GM23338 (cell line): ENCODE measurements at regions not wholly inside any gene's neighbourhood (a gene's known extent, or its start where the extent isn't known, plus 50 kb on each side); places are given as distances from the start of the nearest gene placed in this dataset.

Source experiments
- ATAC-seq: fragments of 200-7000 bp; cut with Tn5 transposase; 3 replicates; pipeline ENCODE4 v1.9.1; 2020
- DNase-seq: peaks from one replicate; pipeline ENCODE4 v3.0.0-alpha.2; 2015; ENCODE audit warnings: low spot score
- H2AFZ ChIP-seq: fragments of 200-600 bp; sonication (generic); 2 replicates; pipeline ENCODE4 v1.8.0; 2016; ENCODE audit warnings: antibody characterized with exemption, mild to moderate bottlenecking, moderate library complexity
- H3F3A ChIP-seq: fragments of 200-600 bp; sonication (generic); replicated peaks from 2 replicates; pipeline ENCODE4 v1.8.0; 2017; ENCODE audit warnings: antibody characterized with exemption, mixed run types, low read depth
- H3K27ac ChIP-seq: fragments of 200-600 bp; sonication (generic); 2 replicates; pipeline ENCODE4 v1.6.1; 2016; ENCODE audit warnings: low read depth
- H3K27me3 ChIP-seq: fragments of 200-600 bp; sonication (generic); 2 replicates; pipeline ENCODE4 v1.8.0; 2016; ENCODE audit warnings: mild to moderate bottlenecking, mixed run types, moderate library complexity; ENCODE audit not compliant: insufficient read depth
- H3K36me3 ChIP-seq: fragments of 200-600 bp; sonication (generic); 2 replicates; pipeline ENCODE4 v1.8.0; 2016; ENCODE audit warnings: mild to moderate bottlenecking; ENCODE audit not compliant: insufficient read depth
- H3K4me1 ChIP-seq: fragments of 200-600 bp; sonication (generic); 2 replicates; pipeline ENCODE4 v1.8.0; 2016; ENCODE audit warnings: mild to moderate bottlenecking, moderate library complexity; ENCODE audit not compliant: insufficient read depth
- H3K4me2 ChIP-seq: fragments of 200-600 bp; sonication (generic); 2 replicates; pipeline ENCODE4 v1.7.1; 2017; ENCODE audit warnings: mixed run types
- H3K4me3 ChIP-seq: fragments of 200-600 bp; sonication (generic); 2 replicates; pipeline ENCODE4 v1.6.1; 2016; ENCODE audit warnings: mixed run types
- H3K79me2 ChIP-seq: fragments of 200-600 bp; sonication (generic); replicated peaks from 2 replicates; pipeline ENCODE4 v1.8.0; 2017; ENCODE audit warnings: mild to moderate bottlenecking; ENCODE audit not compliant: insufficient read depth
- H3K9me2 ChIP-seq: fragments of 200-600 bp; sonication (generic); 2 replicates; pipeline ENCODE4 v1.8.0; 2017; ENCODE audit not compliant: insufficient read depth
- H4K20me1 ChIP-seq: fragments of 200-600 bp; sonication (generic); replicated peaks from 2 replicates; pipeline ENCODE4 v1.8.0; 2017; ENCODE audit warnings: mild to moderate bottlenecking; ENCODE audit not compliant: insufficient read depth
- H3K27ac Mint-ChIP-seq: 2 replicates; pipeline ENCODE4 v1.8.0; 2020; ENCODE audit warnings: inconsistent platforms, mild to moderate bottlenecking, moderate library complexity, mixed read lengths
- H3K27me3 Mint-ChIP-seq: 3 replicates; pipeline ENCODE4 v1.8.0; 2022; ENCODE audit warnings: low read depth, mild to moderate bottlenecking, moderate library complexity, mixed read lengths, inconsistent platforms; ENCODE audit not compliant: insufficient read depth, poor library complexity
- H3K36me3 Mint-ChIP-seq: 3 replicates; pipeline ENCODE4 v1.8.0; 2021; ENCODE audit warnings: low read depth, mild to moderate bottlenecking, inconsistent platforms, moderate library complexity, mixed read lengths
- H3K4me1 Mint-ChIP-seq: 3 replicates; pipeline ENCODE4 v1.8.0; 2020; ENCODE audit warnings: mild to moderate bottlenecking, inconsistent platforms, mixed read lengths
- H3K4me3 Mint-ChIP-seq: 3 replicates; pipeline ENCODE4 v1.8.0; 2021; ENCODE audit warnings: moderate library complexity, mild to moderate bottlenecking, inconsistent platforms, mixed read lengths
- H3K9me3 Mint-ChIP-seq: 3 replicates; pipeline ENCODE4 v1.8.0; 2020; ENCODE audit warnings: moderate library complexity, mild to moderate bottlenecking, inconsistent platforms, mixed read lengths
- CREB1 ChIP-seq: fragments of 250-450 bp; sonication (Bioruptor Pico); IDR thresholded peaks from 2 replicates; pipeline ENCODE4 v1.5.0; 2020; ENCODE audit warnings: low read depth, mild to moderate bottlenecking, moderate library complexity
- EZH2phosphoT487 ChIP-seq: fragments of 200-600 bp; sonication (generic); IDR thresholded peaks from one replicate; pipeline ENCODE4 v1.8.1; 2018; ENCODE audit warnings: antibody characterized with exemption; ENCODE audit not compliant: unreplicated experiment
- TF ChIP-seq, protein P1 (sequence below): fragments of 250-450 bp; sonication (Bioruptor Pico); IDR thresholded peaks from 2 replicates; pipeline ENCODE4 v1.5.0; 2020; ENCODE audit warnings: mild to moderate bottlenecking, moderate library complexity
- TF ChIP-seq, protein P2 (sequence below): IDR thresholded peaks from 2 replicates; pipeline ENCODE4 v1.6.1; 2016; ENCODE audit warnings: antibody characterized with exemption
- TF ChIP-seq, protein P3 (sequence below): IDR thresholded peaks from one replicate; pipeline ENCODE4 v1.6.1; 2018; ENCODE audit warnings: antibody characterized with exemption; ENCODE audit not compliant: unreplicated experiment
- TF ChIP-seq, protein P4 (sequence below), 2 experiments: fragments of 200-600 bp in 1 of 2; sonication (generic) in 1 of 2; conservative IDR thresholded peaks; 2 replicates each; pipeline versions ENCODE4 v1.5.1 to v1.6.1; 2016 to 2017; ENCODE audit warnings: antibody characterized with exemption in 2 of 2, low read depth in 2 of 2, mild to moderate bottlenecking in 2 of 2, moderate library complexity in 1 of 2

DNA sequence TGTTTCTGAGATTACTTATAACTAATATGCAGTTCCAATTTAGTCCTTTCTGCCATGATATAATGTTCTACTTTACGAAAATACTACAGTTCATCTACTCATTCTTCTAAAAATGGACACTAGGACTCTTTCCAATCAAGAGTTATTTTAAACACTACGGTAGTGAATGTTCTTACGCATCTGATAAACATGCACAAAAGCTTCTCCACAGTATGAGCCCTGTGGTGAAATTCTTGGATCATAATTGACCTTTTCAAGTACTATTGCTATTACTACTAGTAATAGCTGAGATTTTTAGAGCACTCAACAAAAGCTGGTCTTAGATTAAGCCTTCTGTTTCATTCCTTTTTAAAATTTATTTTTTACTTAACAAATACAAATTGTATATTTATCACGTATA lies 106.4 kb downstream of the CH25H start (continued):
- TF ChIP-seq, protein P1, sequence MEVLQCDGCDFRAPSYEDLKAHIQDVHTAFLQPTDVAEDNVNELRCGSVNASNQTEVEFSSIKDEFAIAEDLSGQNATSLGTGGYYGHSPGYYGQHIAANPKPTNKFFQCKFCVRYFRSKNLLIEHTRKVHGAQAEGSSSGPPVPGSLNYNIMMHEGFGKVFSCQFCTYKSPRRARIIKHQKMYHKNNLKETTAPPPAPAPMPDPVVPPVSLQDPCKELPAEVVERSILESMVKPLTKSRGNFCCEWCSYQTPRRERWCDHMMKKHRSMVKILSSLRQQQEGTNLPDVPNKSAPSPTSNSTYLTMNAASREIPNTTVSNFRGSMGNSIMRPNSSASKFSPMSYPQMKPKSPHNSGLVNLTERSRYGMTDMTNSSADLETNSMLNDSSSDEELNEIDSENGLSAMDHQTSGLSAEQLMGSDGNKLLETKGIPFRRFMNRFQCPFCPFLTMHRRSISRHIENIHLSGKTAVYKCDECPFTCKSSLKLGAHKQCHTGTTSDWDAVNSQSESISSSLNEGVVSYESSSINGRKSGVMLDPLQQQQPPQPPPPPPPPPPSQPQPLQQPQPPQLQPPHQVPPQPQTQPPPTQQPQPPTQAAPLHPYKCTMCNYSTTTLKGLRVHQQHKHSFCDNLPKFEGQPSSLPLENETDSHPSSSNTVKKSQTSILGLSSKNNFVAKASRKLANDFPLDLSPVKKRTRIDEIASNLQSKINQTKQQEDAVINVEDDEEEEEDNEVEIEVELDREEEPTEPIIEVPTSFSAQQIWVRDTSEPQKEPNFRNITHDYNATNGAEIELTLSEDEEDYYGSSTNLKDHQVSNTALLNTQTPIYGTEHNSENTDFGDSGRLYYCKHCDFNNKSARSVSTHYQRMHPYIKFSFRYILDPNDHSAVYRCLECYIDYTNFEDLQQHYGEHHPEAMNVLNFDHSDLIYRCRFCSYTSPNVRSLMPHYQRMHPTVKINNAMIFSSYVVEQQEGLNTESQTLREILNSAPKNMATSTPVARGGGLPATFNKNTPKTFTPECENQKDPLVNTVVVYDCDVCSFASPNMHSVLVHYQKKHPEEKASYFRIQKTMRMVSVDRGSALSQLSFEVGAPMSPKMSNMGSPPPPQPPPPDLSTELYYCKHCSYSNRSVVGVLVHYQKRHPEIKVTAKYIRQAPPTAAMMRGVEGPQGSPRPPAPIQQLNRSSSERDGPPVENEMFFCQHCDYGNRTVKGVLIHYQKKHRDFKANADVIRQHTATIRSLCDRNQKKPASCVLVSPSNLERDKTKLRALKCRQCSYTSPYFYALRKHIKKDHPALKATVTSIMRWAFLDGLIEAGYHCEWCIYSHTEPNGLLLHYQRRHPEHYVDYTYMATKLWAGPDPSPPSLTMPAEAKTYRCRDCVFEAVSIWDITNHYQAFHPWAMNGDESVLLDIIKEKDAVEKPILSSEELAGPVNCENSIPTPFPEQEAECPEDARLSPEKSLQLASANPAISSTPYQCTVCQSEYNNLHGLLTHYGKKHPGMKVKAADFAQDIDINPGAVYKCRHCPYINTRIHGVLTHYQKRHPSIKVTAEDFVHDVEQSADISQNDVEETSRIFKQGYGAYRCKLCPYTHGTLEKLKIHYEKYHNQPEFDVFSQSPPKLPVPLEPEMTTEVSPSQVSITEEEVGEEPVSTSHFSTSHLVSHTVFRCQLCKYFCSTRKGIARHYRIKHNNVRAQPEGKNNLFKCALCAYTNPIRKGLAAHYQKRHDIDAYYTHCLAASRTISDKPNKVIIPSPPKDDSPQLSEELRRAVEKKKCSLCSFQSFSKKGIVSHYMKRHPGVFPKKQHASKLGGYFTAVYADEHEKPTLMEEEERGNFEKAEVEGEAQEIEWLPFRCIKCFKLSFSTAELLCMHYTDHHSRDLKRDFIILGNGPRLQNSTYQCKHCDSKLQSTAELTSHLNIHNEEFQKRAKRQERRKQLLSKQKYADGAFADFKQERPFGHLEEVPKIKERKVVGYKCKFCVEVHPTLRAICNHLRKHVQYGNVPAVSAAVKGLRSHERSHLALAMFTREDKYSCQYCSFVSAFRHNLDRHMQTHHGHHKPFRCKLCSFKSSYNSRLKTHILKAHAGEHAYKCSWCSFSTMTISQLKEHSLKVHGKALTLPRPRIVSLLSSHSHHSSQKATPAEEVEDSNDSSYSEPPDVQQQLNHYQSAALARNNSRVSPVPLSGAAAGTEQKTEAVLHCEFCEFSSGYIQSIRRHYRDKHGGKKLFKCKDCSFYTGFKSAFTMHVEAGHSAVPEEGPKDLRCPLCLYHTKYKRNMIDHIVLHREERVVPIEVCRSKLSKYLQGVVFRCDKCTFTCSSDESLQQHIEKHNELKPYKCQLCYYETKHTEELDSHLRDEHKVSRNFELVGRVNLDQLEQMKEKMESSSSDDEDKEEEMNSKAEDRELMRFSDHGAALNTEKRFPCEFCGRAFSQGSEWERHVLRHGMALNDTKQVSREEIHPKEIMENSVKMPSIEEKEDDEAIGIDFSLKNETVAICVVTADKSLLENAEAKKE = no peak
- TF ChIP-seq, protein P2, sequence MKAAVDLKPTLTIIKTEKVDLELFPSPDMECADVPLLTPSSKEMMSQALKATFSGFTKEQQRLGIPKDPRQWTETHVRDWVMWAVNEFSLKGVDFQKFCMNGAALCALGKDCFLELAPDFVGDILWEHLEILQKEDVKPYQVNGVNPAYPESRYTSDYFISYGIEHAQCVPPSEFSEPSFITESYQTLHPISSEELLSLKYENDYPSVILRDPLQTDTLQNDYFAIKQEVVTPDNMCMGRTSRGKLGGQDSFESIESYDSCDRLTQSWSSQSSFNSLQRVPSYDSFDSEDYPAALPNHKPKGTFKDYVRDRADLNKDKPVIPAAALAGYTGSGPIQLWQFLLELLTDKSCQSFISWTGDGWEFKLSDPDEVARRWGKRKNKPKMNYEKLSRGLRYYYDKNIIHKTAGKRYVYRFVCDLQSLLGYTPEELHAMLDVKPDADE = no peak
- TF ChIP-seq, protein P3, sequence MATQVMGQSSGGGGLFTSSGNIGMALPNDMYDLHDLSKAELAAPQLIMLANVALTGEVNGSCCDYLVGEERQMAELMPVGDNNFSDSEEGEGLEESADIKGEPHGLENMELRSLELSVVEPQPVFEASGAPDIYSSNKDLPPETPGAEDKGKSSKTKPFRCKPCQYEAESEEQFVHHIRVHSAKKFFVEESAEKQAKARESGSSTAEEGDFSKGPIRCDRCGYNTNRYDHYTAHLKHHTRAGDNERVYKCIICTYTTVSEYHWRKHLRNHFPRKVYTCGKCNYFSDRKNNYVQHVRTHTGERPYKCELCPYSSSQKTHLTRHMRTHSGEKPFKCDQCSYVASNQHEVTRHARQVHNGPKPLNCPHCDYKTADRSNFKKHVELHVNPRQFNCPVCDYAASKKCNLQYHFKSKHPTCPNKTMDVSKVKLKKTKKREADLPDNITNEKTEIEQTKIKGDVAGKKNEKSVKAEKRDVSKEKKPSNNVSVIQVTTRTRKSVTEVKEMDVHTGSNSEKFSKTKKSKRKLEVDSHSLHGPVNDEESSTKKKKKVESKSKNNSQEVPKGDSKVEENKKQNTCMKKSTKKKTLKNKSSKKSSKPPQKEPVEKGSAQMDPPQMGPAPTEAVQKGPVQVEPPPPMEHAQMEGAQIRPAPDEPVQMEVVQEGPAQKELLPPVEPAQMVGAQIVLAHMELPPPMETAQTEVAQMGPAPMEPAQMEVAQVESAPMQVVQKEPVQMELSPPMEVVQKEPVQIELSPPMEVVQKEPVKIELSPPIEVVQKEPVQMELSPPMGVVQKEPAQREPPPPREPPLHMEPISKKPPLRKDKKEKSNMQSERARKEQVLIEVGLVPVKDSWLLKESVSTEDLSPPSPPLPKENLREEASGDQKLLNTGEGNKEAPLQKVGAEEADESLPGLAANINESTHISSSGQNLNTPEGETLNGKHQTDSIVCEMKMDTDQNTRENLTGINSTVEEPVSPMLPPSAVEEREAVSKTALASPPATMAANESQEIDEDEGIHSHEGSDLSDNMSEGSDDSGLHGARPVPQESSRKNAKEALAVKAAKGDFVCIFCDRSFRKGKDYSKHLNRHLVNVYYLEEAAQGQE = no peak

DNA sequence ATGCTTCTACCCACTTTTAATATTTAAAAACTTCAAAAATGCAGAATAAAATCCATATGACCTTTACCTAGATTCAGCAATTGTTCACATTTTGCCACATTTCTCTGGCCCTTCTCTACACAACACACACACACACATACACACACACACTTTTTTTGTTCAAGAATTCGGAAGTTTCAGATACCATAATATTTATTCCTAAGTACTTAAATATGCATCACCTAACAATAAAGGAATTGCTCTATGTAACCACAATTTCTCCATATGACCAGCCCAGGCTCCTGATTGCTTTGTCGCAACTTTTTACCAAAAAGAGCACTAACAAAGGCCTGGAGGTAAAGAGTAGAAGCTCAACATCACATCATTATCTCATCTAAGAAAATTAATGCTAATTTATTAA lies 106.6 kb downstream of the FAS start:
- Histone ChIP-seq H3F3A (no peaks in the 10 kb centered on the region), H3K4me1 (0 out of 2 replicates have a peak, but pooled peaks cover 3% of the 10 kb centered on the region), H4K20me1 (no peaks in the 10 kb centered on the region), H3K36me3 (no peaks in the 10 kb centered on the region), H3K4me3 (no peak overlapping the region), H3K27ac (no peak overlapping the region), H2AFZ (no peak overlapping the region), H3K4me2 (no peak overlapping the region), H3K9me2 (no peaks in the 10 kb centered on the region), H3K27me3 (no peaks in the 10 kb centered on the region), H3K79me2 (no peaks in the 10 kb centered on the region)
- H3K4me3 Mint-ChIP-seq = no peak overlapping the region
- H3K36me3 Mint-ChIP-seq = no peaks in the 10 kb centered on the region
- no peaks in the 10 kb centered on the region for H3K27me3 Mint-ChIP-seq
- no peaks in the 10 kb centered on the region for H3K9me3 Mint-ChIP-seq
- no peak for ATAC-seq
- H3K27ac Mint-ChIP-seq = no peak overlapping the region
- no peak for DNase-seq
- H3K4me1 Mint-ChIP-seq = no peaks in the 10 kb centered on the region; the same call in 2 of the 3 replicates
- TF ChIP-seq, protein P3 = no peak
- TF ChIP-seq CREB1 (no peak), EZH2phosphoT487 (no peak)
- TF ChIP-seq, protein P2 = no peak
- TF ChIP-seq, protein P4, sequence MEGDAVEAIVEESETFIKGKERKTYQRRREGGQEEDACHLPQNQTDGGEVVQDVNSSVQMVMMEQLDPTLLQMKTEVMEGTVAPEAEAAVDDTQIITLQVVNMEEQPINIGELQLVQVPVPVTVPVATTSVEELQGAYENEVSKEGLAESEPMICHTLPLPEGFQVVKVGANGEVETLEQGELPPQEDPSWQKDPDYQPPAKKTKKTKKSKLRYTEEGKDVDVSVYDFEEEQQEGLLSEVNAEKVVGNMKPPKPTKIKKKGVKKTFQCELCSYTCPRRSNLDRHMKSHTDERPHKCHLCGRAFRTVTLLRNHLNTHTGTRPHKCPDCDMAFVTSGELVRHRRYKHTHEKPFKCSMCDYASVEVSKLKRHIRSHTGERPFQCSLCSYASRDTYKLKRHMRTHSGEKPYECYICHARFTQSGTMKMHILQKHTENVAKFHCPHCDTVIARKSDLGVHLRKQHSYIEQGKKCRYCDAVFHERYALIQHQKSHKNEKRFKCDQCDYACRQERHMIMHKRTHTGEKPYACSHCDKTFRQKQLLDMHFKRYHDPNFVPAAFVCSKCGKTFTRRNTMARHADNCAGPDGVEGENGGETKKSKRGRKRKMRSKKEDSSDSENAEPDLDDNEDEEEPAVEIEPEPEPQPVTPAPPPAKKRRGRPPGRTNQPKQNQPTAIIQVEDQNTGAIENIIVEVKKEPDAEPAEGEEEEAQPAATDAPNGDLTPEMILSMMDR (conservative IDR thresholded peaks at IDR 0.05; ENCODE audit: low read depth in 2 of 2) = no peak
